Dendritic cell treated with granulocyte-macrophage colony-stimulating factor and Interleukin-4, amounts not matched to agents 40 ng/mL and 50 ng/mL, for 4 days (primary cell): ENCODE measurements at regions not wholly inside any gene's neighbourhood (a gene's known extent, or its start where the extent isn't known, plus 50 kb on each side); places are given as distances from the start of the nearest gene placed in this dataset.
"Not testable (repeated sequence)": the region's sequence is repeated elsewhere in the genome, so short reads cannot be mapped to it uniquely, and the experiment has no call there.

ENCODE experiments used
- H3K27ac Mint-ChIP-seq: one replicate; pipeline ENCODE4 v1.8.0; 2022; ENCODE audit warnings: mild to moderate bottlenecking, mixed read lengths
- H3K27me3 Mint-ChIP-seq: one replicate; pipeline ENCODE4 v1.8.0; 2022; ENCODE audit warnings: mild to moderate bottlenecking, mixed read lengths
- H3K36me3 Mint-ChIP-seq: one replicate; pipeline ENCODE4 v1.8.0; 2022; ENCODE audit warnings: low read depth, mixed read lengths
- H3K4me1 Mint-ChIP-seq: one replicate; pipeline ENCODE4 v1.8.0; 2022; ENCODE audit warnings: low read depth, mixed read lengths
- H3K4me3 Mint-ChIP-seq: one replicate; pipeline ENCODE4 v1.8.0; 2022; ENCODE audit warnings: mild to moderate bottlenecking, moderate library complexity, mixed read lengths
- H3K9me3 Mint-ChIP-seq: one replicate; pipeline ENCODE4 v1.8.0; 2022; ENCODE audit warnings: mixed read lengths
- intact Hi-C: fragments of 100-400 bp; cut with micrococcal nuclease; formaldehyde crosslinking; loops from one replicate; pipeline ENCODE4 v1.15.0; 2022

GRCh38 chr5:163261647-163262269 is 175.6 kb upstream of the CCNG1 start:
- H3K27me3 Mint-ChIP-seq = no peaks in the 10 kb centered on the region
- intact Hi-C loops = no loop called here
- no peak overlapping the region for H3K4me3 Mint-ChIP-seq
- H3K36me3 Mint-ChIP-seq = no peaks in the 10 kb centered on the region
- H3K4me1 Mint-ChIP-seq = no peaks in the 10 kb centered on the region
- no peak overlapping the region for H3K27ac Mint-ChIP-seq
- H3K9me3 Mint-ChIP-seq = no peaks in the 10 kb centered on the region

GRCh38 chr5:163266249-163266648 is 171.1 kb upstream of the CCNG1 start:
- H3K9me3 Mint-ChIP-seq, H3K27ac Mint-ChIP-seq, H3K4me3 Mint-ChIP-seq, H3K36me3 Mint-ChIP-seq, H3K4me1 Mint-ChIP-seq, intact Hi-C loops, H3K27me3 Mint-ChIP-seq: not testable (repeated sequence)

- Mint-ChIP-seq H3K4me3 (no peak overlapping the region), H3K9me3 (peaks cover 8% of the 10 kb centered on the region), H3K4me1 (no peaks in the 10 kb centered on the region), H3K36me3 (no peaks in the 10 kb centered on the region), H3K27me3 (no peaks in the 10 kb centered on the region), H3K27ac (no peak overlapping the region)
- intact Hi-C loops = no loop called here
Observed at GRCh38 chr5:163269624-163270023, 167.8 kb upstream of the CCNG1 start.

GRCh38 chr5:163276466-163276865 is 160.9 kb upstream of the CCNG1 start:
- intact Hi-C loops = no loop called here
- Mint-ChIP-seq H3K36me3 (no peaks in the 10 kb centered on the region), H3K9me3 (peaks cover 8% of the 10 kb centered on the region), H3K27ac (no peak overlapping the region), H3K4me3 (no peak overlapping the region), H3K27me3 (no peaks in the 10 kb centered on the region), H3K4me1 (no peaks in the 10 kb centered on the region)

GRCh38 chr5:163280897-163281296 is 156.5 kb upstream of the CCNG1 start:
- H3K27ac Mint-ChIP-seq, H3K4me3 Mint-ChIP-seq, H3K27me3 Mint-ChIP-seq, H3K4me1 Mint-ChIP-seq, H3K9me3 Mint-ChIP-seq, H3K36me3 Mint-ChIP-seq, intact Hi-C loops: not testable (repeated sequence)

- H3K27ac Mint-ChIP-seq = no peak overlapping the region
- no peaks in the 10 kb centered on the region for H3K36me3 Mint-ChIP-seq
- no peak overlapping the region for H3K4me3 Mint-ChIP-seq
- H3K27me3 Mint-ChIP-seq = no peaks in the 10 kb centered on the region
- H3K9me3 Mint-ChIP-seq = no peaks in the 10 kb centered on the region
- intact Hi-C loops = no loop called here
- no peaks in the 10 kb centered on the region for H3K4me1 Mint-ChIP-seq
Observed at GRCh38 chr5:163281512-163281911, 155.9 kb upstream of the CCNG1 start.

GRCh38 chr5:163293836-163294235 is 143.6 kb upstream of the CCNG1 start:
- H3K4me3 Mint-ChIP-seq = no peak overlapping the region
- H3K27me3 Mint-ChIP-seq = peaks cover 4% of the 10 kb centered on the region
- intact Hi-C loops = no loop called here
- H3K4me1 Mint-ChIP-seq = no peaks in the 10 kb centered on the region
- no peaks in the 10 kb centered on the region for H3K36me3 Mint-ChIP-seq
- no peak overlapping the region for H3K27ac Mint-ChIP-seq
- H3K9me3 Mint-ChIP-seq = no peaks in the 10 kb centered on the region

- Mint-ChIP-seq H3K27me3 (peaks cover 15% of the 10 kb centered on the region), H3K36me3 (no peaks in the 10 kb centered on the region), H3K9me3 (no peaks in the 10 kb centered on the region), H3K27ac (no peak overlapping the region), H3K4me3 (no peak overlapping the region), H3K4me1 (peaks cover 5% of the 10 kb centered on the region)
- intact Hi-C loops = no loop called here
Observed at GRCh38 chr5:163303718-163304117, 133.7 kb upstream of the CCNG1 start.

GRCh38 chr5:163305655-163306054 is 131.7 kb upstream of the CCNG1 start:
- H3K27me3 Mint-ChIP-seq = peaks cover 13% of the 10 kb centered on the region

GRCh38 chr5:163306421-163306820 is 131.0 kb upstream of the CCNG1 start:
- Mint-ChIP-seq H3K36me3 (peaks cover 6% of the 10 kb centered on the region), H3K4me3 (no peak overlapping the region), H3K27ac (no peak overlapping the region), H3K9me3 (peaks cover 7% of the 10 kb centered on the region), H3K4me1 (peaks cover 17% of the 10 kb centered on the region), H3K27me3 (peaks cover 12% of the 10 kb centered on the region)
- intact Hi-C loops = loop anchor here (1.0 to 5.0 kb wide), 2 partner anchors 41 to 101 kb away; no protein-coding TSS in a partner anchor

More at GRCh38 chr5:163305655-163306054, 131.7 kb upstream of the CCNG1 start:
- Mint-ChIP-seq H3K4me3 (no peak overlapping the region), H3K36me3 (no peaks in the 10 kb centered on the region), H3K27ac (no peak overlapping the region), H3K9me3 (no peaks in the 10 kb centered on the region), H3K4me1 (peaks cover 11% of the 10 kb centered on the region)
- intact Hi-C loops = loop anchor here (1.0 to 5.0 kb wide), 2 partner anchors 42 to 102 kb away; no protein-coding TSS in a partner anchor

- Mint-ChIP-seq H3K27me3 (no peaks in the 10 kb centered on the region), H3K36me3 (peaks cover 27% of the 10 kb centered on the region), H3K9me3 (peaks cover 42% of the 10 kb centered on the region), H3K4me1 (peaks cover 17% of the 10 kb centered on the region), H3K4me3 (no peak overlapping the region), H3K27ac (no peak overlapping the region)
- intact Hi-C loops = loop anchor here (5.0 kb wide), 1 partner anchor 97 kb away; no protein-coding TSS in a partner anchor
Observed at GRCh38 chr5:163309914-163310313, 127.5 kb upstream of the CCNG1 start.

- Mint-ChIP-seq H3K27ac (no peak overlapping the region), H3K4me3 (no peak overlapping the region), H3K9me3 (peaks cover 50% of the 10 kb centered on the region), H3K4me1 (peaks cover 17% of the 10 kb centered on the region), H3K27me3 (no peaks in the 10 kb centered on the region), H3K36me3 (peaks cover 27% of the 10 kb centered on the region)
- intact Hi-C loops = no loop called here
Observed at GRCh38 chr5:163310997-163311396, 126.4 kb upstream of the CCNG1 start.

GRCh38 chr5:163312598-163312997 is 124.8 kb upstream of the CCNG1 start:
- H3K4me1 Mint-ChIP-seq = peaks cover 12% of the 10 kb centered on the region
- H3K27me3 Mint-ChIP-seq = no peaks in the 10 kb centered on the region
- intact Hi-C loops = no loop called here
- peaks cover 27% of the 10 kb centered on the region for H3K36me3 Mint-ChIP-seq
- H3K9me3 Mint-ChIP-seq = peaks cover 55% of the 10 kb centered on the region
- H3K27ac Mint-ChIP-seq = no peak overlapping the region
- no peak overlapping the region for H3K4me3 Mint-ChIP-seq

GRCh38 chr5:163313049-163313448 is 124.3 kb upstream of the CCNG1 start:
- H3K27me3 Mint-ChIP-seq, intact Hi-C loops, H3K4me3 Mint-ChIP-seq, H3K27ac Mint-ChIP-seq: not testable (repeated sequence)
- Mint-ChIP-seq H3K9me3 (peaks cover 55% of the 10 kb centered on the region), H3K4me1 (peaks cover 12% of the 10 kb centered on the region), H3K36me3 (peaks cover 27% of the 10 kb centered on the region)

- H3K27me3 Mint-ChIP-seq, H3K27ac Mint-ChIP-seq, intact Hi-C loops, H3K4me3 Mint-ChIP-seq, H3K4me1 Mint-ChIP-seq: not testable (repeated sequence)
- peaks cover 21% of the 10 kb centered on the region for H3K36me3 Mint-ChIP-seq
- peaks cover 48% of the 10 kb centered on the region for H3K9me3 Mint-ChIP-seq
Observed at GRCh38 chr5:163316374-163316773, 121.0 kb upstream of the CCNG1 start.
